ENCODE measurements at regions not wholly inside any gene's neighbourhood (a gene's known extent, or its start where the extent isn't known, plus 50 kb on each side); places are given as distances from the start of the nearest gene placed in this dataset.

- TF ChIP-seq CTCF (conservative IDR thresholded peaks at IDR 0.05; ENCODE audit: low read depth, low read length) = no peak
- no peak for DNase-seq (ENCODE audit: low read depth)
- H3K4me3 ChIP-seq (ENCODE audit: low read depth, low read length) = no peak overlapping the region
These were observed 445.0 kb downstream of the SPRY1 start for GRCh38 chr4:123841447-123842121.

GRCh38 chr4:123843137-123843536, 446.5 kb downstream of the SPRY1 start:
- TF ChIP-seq CTCF (conservative IDR thresholded peaks at IDR 0.05; ENCODE audit: low read depth, low read length) = no peak
- DNase-seq (ENCODE audit: low read depth) = no peak
- no peak overlapping the region for H3K4me3 ChIP-seq (ENCODE audit: low read depth, low read length)

GRCh38 chr4:123844374-123844773, 447.8 kb downstream of the SPRY1 start:
- DNase-seq (ENCODE audit: low read depth) = no peak
- TF ChIP-seq CTCF (conservative IDR thresholded peaks at IDR 0.05; ENCODE audit: low read depth, low read length) = no peak

GRCh38 chr4:123846092-123846491, 449.5 kb downstream of the SPRY1 start:
- H3K4me3 ChIP-seq (ENCODE audit: low read depth, low read length) = no peak overlapping the region
- DNase-seq (ENCODE audit: low read depth) = no peak
- TF ChIP-seq CTCF (conservative IDR thresholded peaks at IDR 0.05; ENCODE audit: low read depth, low read length) = no peak

More at GRCh38 chr4:123844374-123844773, 447.8 kb downstream of the SPRY1 start:
- no peak overlapping the region for H3K4me3 ChIP-seq (ENCODE audit: low read depth, low read length)

- no peak for TF ChIP-seq CTCF (conservative IDR thresholded peaks at IDR 0.05; ENCODE audit: low read depth, low read length)
- no peak for DNase-seq (ENCODE audit: low read depth)
- H3K4me3 ChIP-seq (ENCODE audit: low read depth, low read length) = no peak overlapping the region
These were observed 450.0 kb downstream of the SPRY1 start for GRCh38 chr4:123846561-123846960.

- no peak for DNase-seq (ENCODE audit: low read depth)
- no peak overlapping the region for H3K4me3 ChIP-seq (ENCODE audit: low read depth, low read length)
- TF ChIP-seq CTCF (conservative IDR thresholded peaks at IDR 0.05; ENCODE audit: low read depth, low read length) = no peak
These were observed 452.0 kb downstream of the SPRY1 start for GRCh38 chr4:123848606-123849005.

- no peak for TF ChIP-seq CTCF (conservative IDR thresholded peaks at IDR 0.05; ENCODE audit: low read depth, low read length)
- no peak for DNase-seq (ENCODE audit: low read depth)
- H3K4me3 ChIP-seq (ENCODE audit: low read depth, low read length) = no peak overlapping the region
These were observed 452.9 kb downstream of the SPRY1 start for GRCh38 chr4:123849495-123849894.

Data from epithelial cell of proximal tubule (primary cell).